SIG-M5 (cell line): ENCODE measurements at regions not wholly inside any gene's neighbourhood (a gene's known extent, or its start where the extent isn't known, plus 50 kb on each side); places are given as distances from the start of the nearest gene placed in this dataset.

Experiments
- DNase-seq: peaks from one replicate; lab custom pipeline; 2025; lab: John Stamatoyannopoulos, UW

DNA sequence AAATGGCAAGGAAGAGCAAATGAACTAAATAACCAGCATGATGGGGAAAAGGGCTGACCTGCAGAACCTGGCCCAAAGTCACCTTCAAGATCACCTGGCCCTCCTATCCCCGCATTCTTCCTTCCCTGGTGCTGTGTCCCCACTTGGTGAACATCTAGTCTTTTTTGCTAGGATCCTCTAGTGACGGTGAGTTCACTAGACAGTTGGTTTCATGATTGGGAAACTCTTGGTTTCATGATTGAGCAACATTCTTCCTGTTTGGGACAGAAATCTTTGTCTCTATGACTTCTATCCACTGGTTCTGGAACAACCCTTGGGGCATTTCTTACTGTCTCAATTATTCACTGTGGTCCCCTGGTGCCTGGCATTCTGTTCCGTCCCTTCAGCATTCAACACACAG, 50.2 kb upstream of the DAB2IP start:
- no peak for DNase-seq
